ENCODE measurements at regions not wholly inside any gene's neighbourhood (a gene's known extent, or its start where the extent isn't known, plus 50 kb on each side); places are given as distances from the start of the nearest gene placed in this dataset.

DNA sequence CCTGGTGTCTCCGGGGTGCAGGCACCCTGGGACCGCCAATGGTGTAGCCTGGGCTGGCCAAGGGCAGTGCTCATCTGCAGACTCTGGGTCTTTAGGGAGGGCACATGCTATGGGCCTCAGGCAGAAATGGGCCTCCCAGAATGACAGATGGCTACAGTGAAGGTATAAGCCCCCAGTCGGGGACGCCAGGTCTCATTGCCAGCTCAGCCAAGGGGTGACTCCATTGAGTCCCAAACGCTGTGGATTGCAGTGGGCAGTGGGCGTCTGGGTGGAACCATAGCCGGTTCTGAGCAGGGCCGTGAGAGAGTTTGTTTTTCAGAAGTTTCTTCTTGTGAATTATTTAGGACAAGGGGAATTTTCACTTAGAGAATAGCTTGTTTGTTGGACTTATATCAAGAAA, 516.9 kb downstream of the TBC1D22A start:
- Histone ChIP-seq H3K36me3 (no peaks in the 10 kb centered on the region), H3K4me3 (no peak overlapping the region), H3K27me3 (peaks cover 0 to 24% (median 6%) of the 10 kb centered on the region in 3 donors), H3K9me3 (no peaks in the 10 kb centered on the region), H3K27ac (no peak overlapping the region), H3K4me1 (no peaks in the 10 kb centered on the region)
- no peak for DNase-seq
- no peak for TF ChIP-seq CTCF (IDR thresholded peaks at IDR 0.05)
- no peak for TF ChIP-seq EP300 (IDR thresholded peaks at IDR 0.05)
- no peak for TF ChIP-seq POLR2AphosphoS5 (IDR thresholded peaks at IDR 0.05)
- TF ChIP-seq POLR2A (IDR thresholded peaks at IDR 0.05): no peak
- WGBS, 2 donors: 86 to 90% methylated on average over 8 of the region's 8 CpGs
- intact Hi-C loops (cut with DNase I): no loop called here

GRCh38 chr22:47278655-47279054, 516.2 kb downstream of the TBC1D22A start:
- Histone ChIP-seq H3K27me3 (peaks cover 0 to 24% (median 6%) of the 10 kb centered on the region in 3 donors), H3K4me3 (no peak overlapping the region)

GRCh38 chr22:47277531-47277930, 515.1 kb downstream of the TBC1D22A start:
- peak; percentile 15 for DNase-seq
- 87 to 90% methylated on average over 9 of the region's 9 CpGs for WGBS, 2 donors
- H3K27me3 ChIP-seq: peaks cover 0 to 24% (median 6%) of the 10 kb centered on the region in 3 donors
- no peaks in the 10 kb centered on the region for H3K4me1 ChIP-seq
- no peak overlapping the region for H3K27ac ChIP-seq
- no peaks in the 10 kb centered on the region for H3K36me3 ChIP-seq
- no peaks in the 10 kb centered on the region for H3K9me3 ChIP-seq
- TF ChIP-seq POLR2AphosphoS5 (IDR thresholded peaks at IDR 0.05) (no peak), CTCF (IDR thresholded peaks at IDR 0.05) (no peak), POLR2A (IDR thresholded peaks at IDR 0.05) (no peak), EP300 (IDR thresholded peaks at IDR 0.05) (no peak)
- H3K4me3 ChIP-seq: no peak overlapping the region
- intact Hi-C loops (cut with DNase I): no loop called here

More at GRCh38 chr22:47278655-47279054, 516.2 kb downstream of the TBC1D22A start:
- H3K27ac ChIP-seq: no peak overlapping the region
- DNase-seq: peak; percentile 41
- intact Hi-C loops (cut with DNase I): no loop called here
- WGBS, 2 donors: 81 to 85% methylated on average over 12 of the region's 12 CpGs
- no peak for TF ChIP-seq CTCF (IDR thresholded peaks at IDR 0.05)
- TF ChIP-seq POLR2AphosphoS5 (IDR thresholded peaks at IDR 0.05): no peak
- TF ChIP-seq POLR2A (IDR thresholded peaks at IDR 0.05): no peak
- TF ChIP-seq EP300 (IDR thresholded peaks at IDR 0.05): no peak
- no peaks in the 10 kb centered on the region for H3K9me3 ChIP-seq
- no peaks in the 10 kb centered on the region for H3K36me3 ChIP-seq
- H3K4me1 ChIP-seq: no peaks in the 10 kb centered on the region

DNA sequence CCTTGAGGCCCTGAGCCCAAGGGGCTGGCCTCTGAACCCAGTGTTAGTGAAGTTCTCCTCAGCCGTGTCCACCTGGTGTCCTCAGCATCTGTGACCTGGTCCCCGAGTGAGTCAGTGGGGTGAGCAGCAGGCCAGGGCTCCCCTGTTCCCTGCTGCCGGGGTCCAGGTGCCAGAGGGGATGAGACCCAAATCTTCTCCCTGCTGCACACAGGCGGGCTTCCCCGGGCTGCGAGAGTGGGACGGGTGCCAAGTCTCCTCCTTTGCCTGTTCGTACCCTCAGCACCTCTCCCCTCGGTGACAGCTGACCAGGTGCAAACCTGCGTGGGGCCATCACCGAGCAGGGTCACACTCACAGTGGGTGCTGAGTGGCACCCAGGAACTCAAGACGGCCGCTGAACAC, 514.5 kb downstream of the TBC1D22A start:
- TF ChIP-seq POLR2AphosphoS5 (IDR thresholded peaks at IDR 0.05) (no peak), EP300 (IDR thresholded peaks at IDR 0.05) (no peak), POLR2A (IDR thresholded peaks at IDR 0.05) (no peak), CTCF (IDR thresholded peaks at IDR 0.05) (no peak)
- no peaks in the 10 kb centered on the region for H3K9me3 ChIP-seq
- H3K4me1 ChIP-seq: no peaks in the 10 kb centered on the region
- H3K36me3 ChIP-seq: no peaks in the 10 kb centered on the region
- H3K27me3 ChIP-seq: peaks cover 0 to 24% (median 6%) of the 10 kb centered on the region in 3 donors
- 83 to 88% methylated on average over 13 of the region's 13 CpGs for WGBS, 2 donors
- H3K27ac ChIP-seq: no peak overlapping the region
- DNase-seq: peak; percentile 61
- H3K4me3 ChIP-seq: no peak overlapping the region
- intact Hi-C loops (cut with DNase I): no loop called here

DNA sequence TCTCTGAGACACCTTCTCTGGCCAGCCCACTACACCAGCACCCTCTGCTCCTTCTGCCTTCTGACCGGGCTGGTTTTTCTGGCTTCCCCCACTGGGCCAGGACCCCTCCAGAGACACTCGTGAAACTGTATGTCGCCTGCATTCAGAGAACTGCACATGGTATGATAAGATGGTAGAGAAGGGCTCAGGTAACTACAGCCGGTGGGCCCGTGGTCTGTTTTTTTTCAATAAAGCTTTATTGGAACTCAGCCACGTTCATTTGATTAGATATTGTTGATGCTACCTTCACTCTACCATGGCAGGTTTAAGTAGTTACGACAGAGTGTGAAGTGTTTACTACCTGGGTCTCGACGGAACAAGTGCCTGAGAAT, 514.0 kb downstream of the TBC1D22A start:
- TF ChIP-seq CTCF (IDR thresholded peaks at IDR 0.05) (no peak), POLR2AphosphoS5 (IDR thresholded peaks at IDR 0.05) (no peak), POLR2A (IDR thresholded peaks at IDR 0.05) (no peak), EP300 (IDR thresholded peaks at IDR 0.05) (no peak)
- no peak overlapping the region for H3K4me3 ChIP-seq
- no peaks in the 10 kb centered on the region for H3K9me3 ChIP-seq
- peaks cover 0 to 24% (median 6%) of the 10 kb centered on the region in 3 donors for H3K27me3 ChIP-seq
- no peaks in the 10 kb centered on the region for H3K4me1 ChIP-seq
- 81 to 87% methylated on average over 9 of the region's 9 CpGs for WGBS, 2 donors
- H3K27ac ChIP-seq: no peak overlapping the region
- peak; percentile 46 for DNase-seq
- H3K36me3 ChIP-seq: no peaks in the 10 kb centered on the region
- intact Hi-C loops (cut with DNase I): no loop called here
